AG09309 (cell line): ENCODE measurements at regions not wholly inside any gene's neighbourhood (a gene's known extent, or its start where the extent isn't known, plus 50 kb on each side); places are given as distances from the start of the nearest gene placed in this dataset.
"Not testable (repeated sequence)": the region's sequence is repeated elsewhere in the genome, so short reads cannot be mapped to it uniquely, and the experiment has no call there.

Experiments used
- DNase-seq: peaks from one replicate; pipeline ENCODE4 v3.0.0-alpha.2; 2010; ENCODE audit warnings: low read depth
- H3K4me3 ChIP-seq: 2 replicates; pipeline ENCODE4 v1.5.1; 2011; ENCODE audit warnings: mild to moderate bottlenecking, low read depth, low read length, moderate library complexity; ENCODE audit not compliant: control insufficient read depth
- TF ChIP-seq, protein P1 (sequence below): IDR thresholded peaks from 2 replicates; pipeline ENCODE4 v1.5.1; 2011; ENCODE audit warnings: mild to moderate bottlenecking, low read depth, low read length, inconsistent platforms; ENCODE audit not compliant: insufficient read depth, control insufficient read depth; ENCODE audit errors: missing control alignments

DNA sequence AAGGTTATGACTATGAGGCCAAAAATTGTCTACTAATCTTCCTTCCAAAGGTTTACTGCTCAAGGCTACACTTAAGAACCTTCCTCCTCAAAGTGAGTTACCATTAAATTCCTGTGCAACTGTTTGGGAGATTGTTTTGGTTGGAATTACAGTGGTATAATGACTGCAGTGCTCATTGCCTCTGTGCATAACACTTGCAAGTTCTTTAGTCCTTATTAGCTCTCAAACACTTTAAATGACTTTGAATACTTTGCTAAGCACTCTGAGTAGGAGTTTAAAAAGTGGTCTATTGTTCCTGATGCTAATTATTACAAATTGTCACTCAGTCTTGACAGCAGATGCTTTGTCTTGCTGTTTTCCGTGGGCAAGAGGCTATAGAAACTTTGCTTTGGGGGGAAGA lies 422.8 kb upstream of the PABPC4L start:
- H3K4me3 ChIP-seq: no peak overlapping the region
- no peak for DNase-seq
- TF ChIP-seq, protein P1, sequence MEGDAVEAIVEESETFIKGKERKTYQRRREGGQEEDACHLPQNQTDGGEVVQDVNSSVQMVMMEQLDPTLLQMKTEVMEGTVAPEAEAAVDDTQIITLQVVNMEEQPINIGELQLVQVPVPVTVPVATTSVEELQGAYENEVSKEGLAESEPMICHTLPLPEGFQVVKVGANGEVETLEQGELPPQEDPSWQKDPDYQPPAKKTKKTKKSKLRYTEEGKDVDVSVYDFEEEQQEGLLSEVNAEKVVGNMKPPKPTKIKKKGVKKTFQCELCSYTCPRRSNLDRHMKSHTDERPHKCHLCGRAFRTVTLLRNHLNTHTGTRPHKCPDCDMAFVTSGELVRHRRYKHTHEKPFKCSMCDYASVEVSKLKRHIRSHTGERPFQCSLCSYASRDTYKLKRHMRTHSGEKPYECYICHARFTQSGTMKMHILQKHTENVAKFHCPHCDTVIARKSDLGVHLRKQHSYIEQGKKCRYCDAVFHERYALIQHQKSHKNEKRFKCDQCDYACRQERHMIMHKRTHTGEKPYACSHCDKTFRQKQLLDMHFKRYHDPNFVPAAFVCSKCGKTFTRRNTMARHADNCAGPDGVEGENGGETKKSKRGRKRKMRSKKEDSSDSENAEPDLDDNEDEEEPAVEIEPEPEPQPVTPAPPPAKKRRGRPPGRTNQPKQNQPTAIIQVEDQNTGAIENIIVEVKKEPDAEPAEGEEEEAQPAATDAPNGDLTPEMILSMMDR: no peak

DNA sequence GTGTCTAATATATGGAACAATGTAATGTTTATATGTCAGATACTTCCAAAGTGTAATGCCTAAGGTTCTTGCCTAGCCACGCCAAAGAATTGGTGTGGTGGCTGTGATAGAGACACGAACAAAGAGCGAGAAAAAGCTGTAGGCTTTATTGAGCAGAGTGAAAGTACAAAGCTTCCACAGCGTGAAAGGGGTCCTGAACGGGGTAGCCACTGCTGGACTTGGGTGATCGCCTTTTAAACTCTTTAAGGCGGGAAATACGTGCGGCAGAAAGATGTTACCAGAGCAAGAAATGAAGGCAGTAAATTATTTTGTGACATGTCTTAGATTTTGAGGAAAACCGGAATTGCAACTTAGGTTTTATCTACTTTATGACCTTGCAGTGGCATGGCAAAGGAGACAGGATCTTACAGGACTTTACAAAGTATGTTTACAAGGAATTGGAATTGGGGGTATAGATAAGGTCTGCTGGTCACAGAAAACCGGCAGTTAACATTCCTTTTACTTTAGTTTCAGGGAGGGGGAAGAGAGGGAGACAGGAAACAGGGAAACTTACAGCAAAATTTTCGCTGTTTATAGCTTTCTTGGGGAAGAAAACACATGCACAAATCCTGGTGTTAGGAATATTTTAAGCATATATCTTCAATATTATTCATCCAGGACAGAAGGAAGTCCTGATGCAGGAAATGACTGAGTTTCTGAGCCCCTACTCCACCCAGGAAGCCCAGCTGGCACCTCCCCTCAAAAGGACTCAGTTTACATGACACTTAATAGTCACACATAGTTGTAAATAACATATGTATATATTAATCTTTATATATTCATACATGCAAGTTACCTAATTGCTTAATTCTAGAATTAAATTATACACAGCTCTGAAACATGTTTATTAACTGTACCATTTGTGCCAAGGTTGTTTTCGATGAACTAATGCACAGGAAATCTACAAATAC lies 421.3 kb upstream of the PABPC4L start:
- H3K4me3 ChIP-seq, DNase-seq: not testable (repeated sequence)

DNA sequence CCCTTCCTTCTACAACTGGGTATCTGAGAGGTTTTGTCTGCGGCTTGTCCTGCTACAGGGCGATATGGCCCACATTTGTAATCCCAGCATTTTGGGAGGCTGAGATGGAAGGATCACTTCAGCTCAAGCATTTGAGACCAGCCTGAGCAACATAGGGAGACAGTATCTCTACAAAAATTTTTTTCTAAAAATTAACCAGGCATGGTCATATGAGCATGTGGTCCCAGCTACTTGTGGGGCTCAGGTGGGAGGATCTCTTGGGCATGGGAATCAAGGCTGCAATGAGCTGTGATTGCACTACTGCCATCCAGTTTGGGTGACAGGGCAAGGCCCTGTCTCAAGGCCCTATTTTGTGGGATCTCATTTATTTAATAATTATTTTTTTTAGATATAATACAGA lies 420.6 kb upstream of the PABPC4L start:
- no peak for DNase-seq
- TF ChIP-seq, protein P1: no peak
- no peak overlapping the region for H3K4me3 ChIP-seq

DNA sequence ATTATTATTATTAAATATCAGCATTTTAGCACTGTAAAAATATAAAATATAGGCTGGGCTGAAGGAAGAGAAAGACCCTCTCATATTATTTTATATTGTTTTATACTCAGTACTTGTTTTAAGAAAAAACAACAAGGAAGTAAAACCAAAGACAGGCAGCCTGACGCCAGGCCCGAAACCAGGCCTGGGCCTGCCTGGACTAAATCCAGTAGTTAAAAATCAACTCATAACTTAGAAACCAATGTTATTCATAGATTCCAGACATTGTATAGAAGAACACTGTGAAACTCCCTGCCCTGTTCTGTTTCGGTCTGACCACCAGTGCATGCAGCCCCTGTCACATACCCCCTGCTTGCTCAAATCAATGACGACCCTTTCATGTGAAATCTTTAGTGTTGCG lies 420.1 kb upstream of the PABPC4L start:
- not testable (repeated sequence) for DNase-seq, H3K4me3 ChIP-seq

DNA sequence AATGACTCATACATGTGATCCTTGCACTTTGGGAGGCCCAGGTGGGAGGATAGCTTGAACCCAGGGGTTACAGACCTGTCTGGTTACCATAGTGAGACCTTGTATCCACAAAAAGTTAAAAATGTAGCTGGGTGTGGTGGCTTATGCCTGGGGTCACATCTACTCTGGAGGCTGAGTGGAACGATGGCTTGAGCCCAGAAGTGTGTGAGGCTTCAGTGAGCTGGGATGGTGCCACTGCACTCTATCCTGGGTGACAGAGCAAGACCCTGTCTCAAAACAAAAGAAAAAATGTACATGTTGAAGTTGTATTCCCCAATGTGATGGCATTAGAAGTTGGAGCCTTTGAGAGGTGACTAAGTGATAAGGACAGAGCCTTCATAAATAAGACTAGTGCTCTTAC lies 409.4 kb upstream of the PABPC4L start:
- DNase-seq: no peak
- no peak overlapping the region for H3K4me3 ChIP-seq
- TF ChIP-seq, protein P1: no peak

DNA sequence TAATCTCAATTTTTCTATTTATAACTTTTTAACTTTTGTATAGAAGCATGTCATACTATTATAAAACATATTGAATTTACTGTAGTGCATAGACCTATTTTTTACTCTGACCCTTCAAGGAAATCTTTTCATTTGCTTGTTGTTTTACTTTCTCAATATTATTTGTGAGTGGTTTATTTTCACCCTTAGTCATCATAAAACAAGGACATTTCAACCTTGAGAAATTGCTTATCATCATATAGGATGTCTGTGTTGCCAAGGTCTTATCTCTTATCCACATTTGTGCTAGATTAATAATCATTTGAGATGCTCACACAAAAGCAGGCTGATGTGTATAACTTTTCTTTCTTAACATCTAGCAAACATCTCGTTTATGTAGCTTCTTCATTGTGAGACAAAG lies 408.6 kb upstream of the PABPC4L start:
- DNase-seq: no peak
- TF ChIP-seq, protein P1: no peak
- H3K4me3 ChIP-seq: no peak overlapping the region

DNA sequence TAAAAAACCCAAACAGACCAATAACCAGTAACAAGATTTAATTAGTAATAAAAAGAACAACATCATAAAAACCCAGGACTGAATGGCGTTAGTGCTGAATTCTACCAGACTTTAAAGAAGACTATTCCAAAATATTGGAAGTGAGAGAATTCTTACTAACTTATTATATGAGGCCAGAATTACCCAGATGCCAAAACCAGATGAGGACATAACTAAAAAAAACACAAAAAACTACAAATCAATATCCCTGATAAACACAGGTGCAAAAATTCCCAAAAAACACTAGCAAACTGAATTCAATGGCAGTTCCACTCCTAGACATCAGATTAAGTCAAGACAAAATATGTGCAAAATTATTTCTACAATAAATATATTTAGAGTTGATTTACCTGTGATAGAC lies 400.1 kb upstream of the PABPC4L start:
- no peak overlapping the region for H3K4me3 ChIP-seq
- no peak for DNase-seq
- TF ChIP-seq, protein P1: no peak

DNA sequence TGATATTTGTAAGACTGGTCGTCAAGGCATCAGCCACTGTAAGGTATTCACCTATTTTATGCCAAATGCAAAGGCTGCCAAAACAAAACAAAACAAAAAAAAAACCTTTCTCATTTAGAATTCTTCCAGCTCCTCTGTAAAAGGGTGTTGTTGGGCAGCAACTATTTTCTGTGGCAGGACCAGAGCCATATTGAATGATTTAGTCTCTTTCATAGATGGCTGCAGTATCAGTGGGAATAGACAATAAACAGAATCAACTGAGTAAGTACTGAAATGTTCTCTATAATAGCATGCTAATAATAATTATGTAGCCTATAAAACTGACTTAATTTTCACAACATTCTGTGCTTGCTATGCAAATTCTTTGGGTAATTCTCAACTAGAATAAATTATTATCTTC lies 389.7 kb upstream of the PABPC4L start:
- no peak for DNase-seq
- TF ChIP-seq, protein P1: no peak
- no peak overlapping the region for H3K4me3 ChIP-seq
